Activated naive CD8-positive, alpha-beta T cell treated with anti-CD3 and anti-CD28 coated beads, Interleukin-2, amount 10 ng/mL, durations not matched to agents 7 days and 5 days (primary cell): ENCODE measurements at regions not wholly inside any gene's neighbourhood (a gene's known extent, or its start where the extent isn't known, plus 50 kb on each side); places are given as distances from the start of the nearest gene placed in this dataset.

Source experiments
- ATAC-seq: fragments of 150-1000 bp; cut with Tn5 transposase; one replicate; pipeline ENCODE4 v1.10.0; 2021; ENCODE audit warnings: low read depth, moderate library complexity
- POLR2A ChIA-PET: fragments of 350-600 bp; sonication (Branson Sonifier 250); formaldehyde crosslinking; loops from one replicate; lab custom pipeline; 2021; ENCODE audit warnings: antibody characterized with exemption; lab: Charles Lee
- DNase-seq: peaks from one replicate; pipeline ENCODE4 v3.0.0; 2021
- H3K27ac Mint-ChIP-seq: one replicate; pipeline ENCODE4 v1.8.0; 2022; ENCODE audit warnings: mild to moderate bottlenecking, mixed read lengths
- H3K27me3 Mint-ChIP-seq: one replicate; pipeline ENCODE4 v1.8.0; 2022; ENCODE audit warnings: mild to moderate bottlenecking, moderate library complexity, mixed read lengths
- H3K36me3 Mint-ChIP-seq: one replicate; pipeline ENCODE4 v1.8.0; 2021; ENCODE audit warnings: mild to moderate bottlenecking, mixed read lengths
- H3K4me1 Mint-ChIP-seq: one replicate; pipeline ENCODE4 v1.8.0; 2021; ENCODE audit warnings: mixed read lengths
- H3K4me3 Mint-ChIP-seq: one replicate; pipeline ENCODE4 v1.8.0; 2022; ENCODE audit warnings: mild to moderate bottlenecking, moderate library complexity, mixed read lengths
- H3K9me3 Mint-ChIP-seq: one replicate; pipeline ENCODE4 v1.8.0; 2021; ENCODE audit warnings: mixed read lengths

DNA sequence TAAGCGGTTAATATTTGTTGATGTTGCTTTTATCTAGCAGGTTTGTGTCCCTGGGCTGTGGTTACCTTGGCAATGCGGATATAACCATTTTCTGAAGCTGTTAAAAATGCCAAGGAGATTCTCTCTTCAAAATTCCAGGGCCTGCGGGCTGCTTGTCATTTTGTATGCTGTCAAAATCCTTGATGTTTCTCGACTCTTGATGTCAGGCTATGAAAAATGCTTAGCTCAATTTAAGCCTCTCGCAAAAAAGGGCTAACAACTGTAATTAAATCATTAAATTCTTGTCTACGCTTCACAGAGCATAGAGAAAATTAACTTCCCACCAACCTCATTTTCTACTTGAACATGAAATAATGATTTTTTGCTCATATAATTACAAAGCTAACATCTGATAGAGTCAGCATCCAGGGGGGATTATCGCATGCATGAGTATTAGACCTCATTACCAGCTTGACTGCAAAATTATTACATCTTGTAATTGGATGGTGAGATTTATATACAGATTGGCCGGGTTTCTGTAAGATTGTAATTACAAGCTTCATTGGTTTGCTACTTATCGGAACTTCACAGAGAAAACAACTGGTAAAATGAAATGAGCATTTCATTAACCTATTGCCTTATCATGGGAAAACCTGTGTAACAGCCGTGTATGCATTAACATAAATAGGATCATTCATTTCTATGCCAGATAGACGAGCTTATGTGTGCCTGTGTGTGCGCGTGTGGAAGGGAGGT, 83.1 kb upstream of the IRX1 start:
- H3K4me1 Mint-ChIP-seq, result no peaks in the 10 kb centered on the region

GRCh38 chr5:3511934-3512333, 83.7 kb upstream of the IRX1 start:
- Mint-ChIP-seq H3K9me3 (peaks cover 7% of the 10 kb centered on the region), H3K4me3 (no peak overlapping the region), H3K27me3 (peaks cover 2% of the 10 kb centered on the region), H3K4me1 (no peaks in the 10 kb centered on the region), H3K27ac (no peak overlapping the region), H3K36me3 (no peaks in the 10 kb centered on the region)
- ATAC-seq, result no peak
- POLR2A ChIA-PET, result no interaction called here
- DNase-seq, result no peak

More for the DNA sequence above, 83.1 kb upstream of the IRX1 start:
- ATAC-seq (no peak), DNase-seq (no peak)
- H3K4me3 Mint-ChIP-seq, result no peak overlapping the region
- peaks cover 4% of the 10 kb centered on the region for H3K9me3 Mint-ChIP-seq
- no peaks in the 10 kb centered on the region for H3K36me3 Mint-ChIP-seq
- H3K27me3 Mint-ChIP-seq, result peaks cover 2% of the 10 kb centered on the region
- POLR2A ChIA-PET, result no interaction called here
- H3K27ac Mint-ChIP-seq, result no peak overlapping the region

GRCh38 chr5:3511519-3511918, 84.1 kb upstream of the IRX1 start:
- POLR2A ChIA-PET, result no interaction called here
- no peak overlapping the region for H3K27ac Mint-ChIP-seq
- H3K27me3 Mint-ChIP-seq, result peaks cover 2% of the 10 kb centered on the region
- no peak overlapping the region for H3K4me3 Mint-ChIP-seq
- peaks cover 7% of the 10 kb centered on the region for H3K9me3 Mint-ChIP-seq
- DNase-seq (no peak), ATAC-seq (no peak)
- no peaks in the 10 kb centered on the region for H3K36me3 Mint-ChIP-seq
- no peaks in the 10 kb centered on the region for H3K4me1 Mint-ChIP-seq

DNA sequence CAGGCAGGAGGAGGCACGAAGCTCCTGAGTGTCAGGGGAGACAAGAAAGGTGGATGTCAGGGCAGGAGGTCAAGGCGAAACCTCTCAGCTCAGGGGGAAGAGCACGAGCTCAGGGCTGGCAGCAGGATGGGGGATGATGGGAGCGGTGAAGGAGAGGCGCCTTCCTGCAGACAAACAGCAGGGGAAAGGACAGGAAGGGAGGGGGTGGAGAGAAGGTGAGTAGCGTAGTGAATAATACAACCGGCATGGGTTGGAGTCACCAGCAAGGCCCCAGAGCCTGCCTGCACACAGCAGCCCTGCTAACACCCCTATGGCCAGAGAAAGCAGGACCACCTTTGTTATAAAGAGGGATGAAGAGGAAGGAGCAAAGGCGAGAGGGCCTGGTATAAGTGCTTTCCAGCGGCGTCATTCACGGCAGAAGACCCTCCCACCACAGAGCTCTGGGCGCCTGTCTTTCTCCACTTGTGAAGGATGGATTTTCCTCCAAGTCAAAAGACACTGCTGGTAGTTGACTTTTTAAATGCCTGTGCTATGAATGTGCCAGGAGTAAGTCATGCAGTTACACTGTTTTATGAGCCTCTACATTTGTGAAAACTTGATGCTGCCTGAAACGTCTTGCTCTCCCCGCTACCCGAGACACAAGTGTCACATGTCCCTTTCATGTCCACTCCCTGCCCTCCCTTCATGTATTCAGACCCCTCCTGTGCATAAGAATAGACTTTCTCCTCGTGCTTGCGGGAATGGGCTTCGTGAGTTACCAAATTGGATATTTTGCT, 84.8 kb upstream of the IRX1 start:
- ATAC-seq (no peak), DNase-seq (no peak)
- Mint-ChIP-seq H3K27me3 (peaks cover 2% of the 10 kb centered on the region), H3K36me3 (no peaks in the 10 kb centered on the region), H3K4me1 (no peaks in the 10 kb centered on the region), H3K9me3 (peaks cover 7% of the 10 kb centered on the region), H3K27ac (no peak overlapping the region), H3K4me3 (no peak overlapping the region)
- POLR2A ChIA-PET, result no interaction called here

- no peaks in the 10 kb centered on the region for H3K4me1 Mint-ChIP-seq
- H3K27ac Mint-ChIP-seq, result no peak overlapping the region
- H3K4me3 Mint-ChIP-seq, result no peak overlapping the region
- DNase-seq (no peak), ATAC-seq (no peak)
- H3K9me3 Mint-ChIP-seq, result peaks cover 8% of the 10 kb centered on the region
- POLR2A ChIA-PET, result interaction anchor here (0.7 kb wide), 1 partner anchor 997 kb away, joined by 5 read pairs; no protein-coding TSS in a partner anchor
- H3K27me3 Mint-ChIP-seq, result peaks cover 2% of the 10 kb centered on the region
- H3K36me3 Mint-ChIP-seq, result no peaks in the 10 kb centered on the region
Measured at GRCh38 chr5:3509290-3509689, 86.3 kb upstream of the IRX1 start.

DNA sequence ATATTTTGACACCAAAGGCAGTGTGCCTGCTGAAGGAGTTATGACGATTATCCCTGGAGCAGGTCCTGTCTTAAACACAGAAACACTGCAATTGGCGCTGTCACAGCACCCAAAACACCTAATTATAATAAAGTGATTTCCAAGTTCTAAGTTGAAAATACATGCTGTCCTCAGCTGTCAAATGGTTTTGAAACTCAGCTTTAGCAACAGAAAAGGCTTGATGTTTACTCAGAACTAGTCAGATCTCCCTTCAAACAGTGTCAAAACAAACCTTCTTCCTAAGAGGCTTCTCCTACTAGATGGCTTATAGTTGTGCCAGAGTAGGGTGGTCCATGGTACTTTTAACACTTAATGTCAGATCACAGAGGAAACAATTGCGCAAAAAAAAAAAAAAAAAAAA, 87.2 kb upstream of the IRX1 start:
- no peak for DNase-seq
- Mint-ChIP-seq H3K27ac (no peak overlapping the region), H3K36me3 (no peaks in the 10 kb centered on the region), H3K4me3 (no peak overlapping the region), H3K9me3 (peaks cover 8% of the 10 kb centered on the region), H3K4me1 (no peaks in the 10 kb centered on the region), H3K27me3 (peaks cover 2% of the 10 kb centered on the region)
- ATAC-seq, result no peak
- POLR2A ChIA-PET, result interaction anchor here (0.7 kb wide), 1 partner anchor 998 kb away, joined by 5 read pairs; no protein-coding TSS in a partner anchor

GRCh38 chr5:3490957-3491507, 104.6 kb upstream of the IRX1 start:
- Mint-ChIP-seq H3K4me1 (no peaks in the 10 kb centered on the region), H3K27me3 (no peaks in the 10 kb centered on the region), H3K9me3 (peaks cover 10% of the 10 kb centered on the region), H3K36me3 (no peaks in the 10 kb centered on the region), H3K27ac (no peak overlapping the region), H3K4me3 (no peak overlapping the region)
- ATAC-seq (no peak), DNase-seq (no peak)
- POLR2A ChIA-PET, result no interaction called here

DNA sequence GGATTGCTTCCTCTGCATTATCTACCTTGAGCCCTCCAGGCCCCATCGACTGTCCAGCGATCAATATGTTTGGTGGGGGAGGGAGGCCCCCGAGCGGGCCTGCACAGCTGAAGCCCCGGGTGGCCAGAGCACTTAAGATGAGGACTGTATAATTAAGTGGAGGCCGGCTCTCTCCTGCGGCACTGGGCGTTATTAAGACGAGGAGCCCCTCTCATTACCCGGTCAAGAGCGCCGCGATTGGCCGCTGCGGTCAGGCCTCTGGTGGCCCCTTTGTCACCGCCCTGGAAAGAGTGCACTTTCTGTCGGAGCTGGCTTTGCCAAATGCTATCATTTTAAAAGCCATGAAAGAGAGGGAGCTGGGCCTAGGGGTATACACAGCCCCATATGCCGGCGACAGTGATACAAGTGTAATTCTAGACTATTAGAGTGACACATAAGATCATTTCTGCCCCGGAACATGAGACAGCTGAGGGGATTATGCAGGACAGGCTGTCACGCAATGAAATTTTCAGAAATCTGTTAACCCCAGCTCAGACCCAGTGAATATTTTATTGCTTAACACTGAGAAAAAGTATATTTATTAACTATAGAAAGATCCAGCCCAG, 106.3 kb upstream of the IRX1 start:
- H3K27ac Mint-ChIP-seq, result no peak overlapping the region
- no peaks in the 10 kb centered on the region for H3K4me1 Mint-ChIP-seq
- DNase-seq (no peak), ATAC-seq (no peak)
- no peaks in the 10 kb centered on the region for H3K27me3 Mint-ChIP-seq
- POLR2A ChIA-PET, result no interaction called here
- no peak overlapping the region for H3K4me3 Mint-ChIP-seq
- peaks cover 7% of the 10 kb centered on the region for H3K9me3 Mint-ChIP-seq
- H3K36me3 Mint-ChIP-seq, result no peaks in the 10 kb centered on the region

DNA sequence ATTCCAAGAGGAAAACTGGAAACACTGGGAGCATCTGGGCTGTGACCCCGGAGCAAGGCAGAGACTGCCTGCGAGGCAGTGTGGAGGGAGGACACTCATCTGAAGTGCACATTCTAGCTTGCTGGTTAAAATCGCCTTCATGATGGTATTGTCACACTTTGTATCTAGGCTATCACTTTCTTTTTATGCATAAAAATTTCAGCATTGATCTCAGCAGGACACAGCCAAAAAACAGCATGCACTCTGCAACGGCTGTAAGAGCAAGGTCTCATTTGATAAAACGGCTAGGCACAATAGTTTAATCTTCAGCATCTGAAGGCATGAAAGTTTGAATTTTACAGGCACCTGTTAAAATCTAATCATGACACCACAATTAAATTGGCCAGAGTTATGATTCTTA, 110.8 kb upstream of the IRX1 start:
- POLR2A ChIA-PET, result no interaction called here
- no peak overlapping the region for H3K27ac Mint-ChIP-seq
- no peaks in the 10 kb centered on the region for H3K4me1 Mint-ChIP-seq
- DNase-seq (no peak), ATAC-seq (no peak)
- no peak overlapping the region for H3K4me3 Mint-ChIP-seq
- peaks cover 11% of the 10 kb centered on the region for H3K9me3 Mint-ChIP-seq
- no peaks in the 10 kb centered on the region for H3K36me3 Mint-ChIP-seq
- no peaks in the 10 kb centered on the region for H3K27me3 Mint-ChIP-seq

DNA sequence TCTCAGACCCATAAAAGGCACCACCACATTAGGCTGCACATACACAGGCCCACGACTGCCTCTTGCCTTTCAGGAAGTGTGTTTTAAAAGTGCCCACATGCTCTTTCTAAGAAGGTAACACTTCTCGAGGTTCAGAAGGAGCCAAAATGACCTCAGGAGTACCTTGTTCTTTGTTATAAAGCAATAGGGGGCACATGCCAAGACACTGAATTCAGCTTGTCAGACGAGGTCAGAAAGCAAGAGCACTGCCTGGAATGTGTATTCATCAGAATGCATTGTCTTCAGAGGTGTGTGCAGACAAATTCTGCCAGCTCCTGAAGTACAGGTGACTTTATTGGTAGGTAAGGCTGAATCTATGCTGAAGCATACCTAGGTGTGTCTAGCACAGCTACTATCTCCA, 114.5 kb upstream of the IRX1 start:
- Mint-ChIP-seq H3K36me3 (no peaks in the 10 kb centered on the region), H3K9me3 (peaks cover 8% of the 10 kb centered on the region), H3K4me1 (no peaks in the 10 kb centered on the region), H3K4me3 (no peak overlapping the region), H3K27me3 (no peaks in the 10 kb centered on the region), H3K27ac (no peak overlapping the region)
- POLR2A ChIA-PET, result no interaction called here
- DNase-seq (no peak), ATAC-seq (no peak)

GRCh38 chr5:3475674-3476073, 120.0 kb upstream of the IRX1 start:
- no peaks in the 10 kb centered on the region for H3K36me3 Mint-ChIP-seq
- no peak for DNase-seq
- no peak overlapping the region for H3K27ac Mint-ChIP-seq
- no peak for ATAC-seq
- H3K4me1 Mint-ChIP-seq, result no peaks in the 10 kb centered on the region
- H3K4me3 Mint-ChIP-seq, result no peak overlapping the region
- POLR2A ChIA-PET, result no interaction called here
- H3K27me3 Mint-ChIP-seq, result no peaks in the 10 kb centered on the region
- no peaks in the 10 kb centered on the region for H3K9me3 Mint-ChIP-seq

DNA sequence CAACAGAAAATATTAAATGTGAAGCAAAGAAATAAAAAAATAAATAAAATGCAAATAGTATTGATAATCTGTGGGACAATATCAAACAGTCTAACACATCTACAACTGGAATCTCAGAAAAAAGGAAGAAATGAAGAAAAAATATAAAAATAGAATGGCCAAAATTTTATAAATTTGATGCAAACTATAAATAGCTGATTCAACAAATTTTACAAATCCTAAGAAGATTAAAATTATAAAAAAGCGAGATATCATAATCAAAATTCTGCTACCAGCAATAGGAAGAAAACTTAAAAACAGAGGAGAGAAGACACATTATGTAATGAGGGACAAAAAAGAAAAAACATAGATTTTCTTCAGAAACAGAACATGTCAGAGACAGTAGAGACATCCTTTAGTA, 129.2 kb upstream of the IRX1 start:
- H3K4me1 Mint-ChIP-seq, result no peaks in the 10 kb centered on the region
- H3K4me3 Mint-ChIP-seq, result no peak overlapping the region
- DNase-seq (no peak), ATAC-seq (no peak)
- no peaks in the 10 kb centered on the region for H3K27me3 Mint-ChIP-seq
- peaks cover 2% of the 10 kb centered on the region for H3K9me3 Mint-ChIP-seq
- H3K36me3 Mint-ChIP-seq, result no peaks in the 10 kb centered on the region
- POLR2A ChIA-PET, result no interaction called here
- H3K27ac Mint-ChIP-seq, result no peak overlapping the region

DNA sequence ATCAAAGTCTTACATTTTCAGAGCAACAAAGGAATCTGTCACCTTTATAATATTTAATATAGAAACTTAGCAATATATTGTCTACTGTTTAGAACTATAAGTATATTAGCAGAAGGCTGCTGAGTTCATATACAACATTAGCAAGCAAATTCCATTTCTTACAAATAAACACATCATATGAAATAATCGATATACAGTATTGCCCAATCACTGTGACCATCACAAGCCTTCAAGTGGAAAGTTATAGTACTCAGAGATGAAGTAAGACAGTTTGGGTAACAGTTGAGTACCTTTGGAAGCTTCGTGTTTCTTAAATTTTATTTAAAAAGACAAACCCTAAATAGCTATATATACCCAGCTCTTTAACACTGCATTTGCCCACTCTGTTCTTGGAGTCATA, 135.2 kb upstream of the IRX1 start:
- no peak overlapping the region for H3K4me3 Mint-ChIP-seq
- no peak overlapping the region for H3K27ac Mint-ChIP-seq
- H3K36me3 Mint-ChIP-seq, result no peaks in the 10 kb centered on the region
- no peaks in the 10 kb centered on the region for H3K27me3 Mint-ChIP-seq
- DNase-seq (no peak), ATAC-seq (no peak)
- H3K9me3 Mint-ChIP-seq, result no peaks in the 10 kb centered on the region
- H3K4me1 Mint-ChIP-seq, result no peaks in the 10 kb centered on the region
- POLR2A ChIA-PET, result no interaction called here
